ENCODE measurements at regions not wholly inside any gene's neighbourhood (a gene's known extent, or its start where the extent isn't known, plus 50 kb on each side); places are given as distances from the start of the nearest gene placed in this dataset.

DNA sequence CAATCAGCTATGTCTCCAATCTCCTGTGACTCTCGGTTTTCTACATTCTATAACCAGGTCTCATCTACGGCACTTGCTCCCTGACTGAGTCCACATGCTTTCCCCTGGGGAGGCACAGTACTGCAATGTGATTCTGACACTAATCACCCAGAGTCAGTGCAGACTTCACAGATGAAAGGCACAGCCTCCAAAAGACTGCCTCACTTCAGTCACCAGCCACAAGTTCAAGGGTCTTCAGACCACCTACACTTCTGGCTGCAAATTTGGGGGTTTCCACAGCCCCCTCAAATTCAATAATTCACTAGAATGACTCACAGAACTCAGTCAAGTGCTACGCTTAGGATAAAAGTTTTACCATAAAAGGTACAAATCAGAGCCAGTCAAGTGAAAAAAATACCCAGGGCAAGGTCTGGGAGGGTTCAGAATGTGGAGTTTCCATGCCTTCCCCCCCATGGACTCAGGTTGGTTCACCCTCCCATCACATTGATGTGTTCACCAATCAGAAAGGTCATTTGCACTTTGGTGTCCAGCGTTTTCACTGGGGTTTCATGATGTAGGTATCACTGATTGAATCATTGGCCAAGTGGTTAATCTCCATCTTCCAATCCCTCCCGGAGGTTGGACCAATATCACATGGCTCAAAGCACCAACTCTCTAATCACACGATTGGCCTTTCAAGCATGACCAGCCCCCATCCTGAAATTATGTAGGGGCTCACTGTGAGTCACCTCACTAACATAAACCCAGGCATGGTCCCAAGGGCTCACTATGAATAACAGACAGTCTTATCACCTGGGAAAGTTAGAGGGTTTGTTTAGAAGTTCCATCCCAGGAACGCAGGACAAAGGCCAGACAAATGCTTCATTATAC is 182.9 kb upstream of the CAMK1G start:
- no peak for ATAC-seq
- no peak for DNase-seq (ENCODE audit: missing footprints)
- intact Hi-C loops (cut with DNase I): no loop called here

DNA sequence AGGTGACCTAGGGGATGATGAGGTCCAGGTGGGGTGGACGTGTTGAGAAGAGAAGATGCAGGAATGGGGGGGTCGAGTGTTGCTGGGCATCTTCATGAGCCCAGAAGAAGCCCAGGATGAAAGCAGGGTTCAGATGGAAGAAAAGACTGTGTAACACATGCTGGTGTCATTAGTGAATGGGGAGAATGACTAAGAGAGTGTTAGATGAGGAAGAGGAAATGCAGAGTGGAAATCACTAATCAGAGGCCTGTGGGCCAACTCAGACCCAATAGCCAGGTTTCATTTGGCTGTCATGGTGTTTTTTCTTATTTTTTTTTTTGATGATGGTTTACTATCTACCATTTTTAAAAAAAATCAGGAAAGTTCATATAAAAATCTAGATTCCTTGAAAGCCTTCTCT is 180.8 kb upstream of the CAMK1G start:
- intact Hi-C loops (cut with DNase I): no loop called here
- ATAC-seq: no peak
- DNase-seq (ENCODE audit: missing footprints): no peak

- intact Hi-C loops (cut with DNase I): no loop called here
- ATAC-seq (no peak), DNase-seq (ENCODE audit: missing footprints) (no peak)
Observed at GRCh38 chr1:209403921-209404320, 179.6 kb upstream of the CAMK1G start.

- no peak for ATAC-seq
- intact Hi-C loops (cut with DNase I): no loop called here
- no peak for DNase-seq (ENCODE audit: missing footprints)
Observed at GRCh38 chr1:209404577-209404976, 178.9 kb upstream of the CAMK1G start.

DNA sequence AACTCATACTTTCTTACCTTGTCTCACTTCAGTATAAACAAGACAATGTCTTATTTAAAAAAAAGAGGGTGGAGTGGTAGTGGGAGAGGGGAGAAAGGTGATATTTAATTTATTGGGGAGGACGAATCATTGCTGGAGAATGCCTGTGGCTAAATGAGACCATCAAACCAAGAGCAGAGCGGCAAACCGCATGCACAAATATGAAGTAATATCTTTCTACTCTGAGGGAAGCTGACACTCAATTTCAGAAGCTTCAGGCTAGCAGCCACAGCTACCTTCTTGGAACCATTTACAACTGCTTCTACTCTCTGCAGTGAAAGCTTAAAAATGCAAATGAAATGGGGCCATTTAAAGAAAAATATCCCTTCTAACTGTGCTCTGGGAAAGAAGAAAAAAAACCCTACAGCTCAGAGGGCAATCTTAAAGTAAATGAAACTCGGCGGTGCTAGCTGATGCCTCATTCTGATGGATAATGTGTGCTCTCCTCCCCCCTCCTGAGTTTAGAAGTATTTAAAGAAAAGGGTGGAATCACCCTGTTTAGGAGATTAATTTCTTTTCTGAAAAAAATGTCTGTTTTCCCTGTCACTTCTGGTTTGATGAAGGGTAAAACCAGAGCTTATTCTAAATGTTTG is 178.2 kb upstream of the CAMK1G start:
- intact Hi-C loops (cut with DNase I): no loop called here
- ATAC-seq: no peak
- no peak for DNase-seq (ENCODE audit: missing footprints)

- DNase-seq (ENCODE audit: missing footprints): no peak
- ATAC-seq: no peak
- intact Hi-C loops (cut with DNase I): no loop called here
Observed at GRCh38 chr1:209406168-209406567, 177.3 kb upstream of the CAMK1G start.

DNA sequence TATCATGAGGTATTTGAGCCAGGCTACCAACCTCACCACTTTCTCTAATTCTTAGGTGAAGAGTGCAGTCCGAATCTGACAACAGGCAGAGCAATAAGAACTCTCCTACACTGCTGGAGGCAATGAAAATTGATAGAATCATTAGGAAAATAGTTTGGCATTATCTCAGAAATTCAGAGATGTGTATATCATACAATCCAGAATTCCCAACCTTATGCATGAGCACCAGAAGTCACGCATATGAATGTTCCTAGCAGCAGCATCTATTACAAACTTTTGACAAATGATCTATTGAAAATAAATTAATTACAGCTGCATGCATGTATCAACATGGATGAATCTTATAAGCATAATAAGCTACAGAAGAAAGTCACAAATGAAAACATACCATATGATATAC is 176.9 kb upstream of the CAMK1G start:
- intact Hi-C loops (cut with DNase I): no loop called here
- ATAC-seq (no peak), DNase-seq (ENCODE audit: missing footprints) (no peak)

GRCh38 chr1:209409780-209410179 is 173.7 kb upstream of the CAMK1G start:
- ATAC-seq (no peak), DNase-seq (ENCODE audit: missing footprints) (no peak)
- intact Hi-C loops (cut with DNase I): no loop called here

DNA sequence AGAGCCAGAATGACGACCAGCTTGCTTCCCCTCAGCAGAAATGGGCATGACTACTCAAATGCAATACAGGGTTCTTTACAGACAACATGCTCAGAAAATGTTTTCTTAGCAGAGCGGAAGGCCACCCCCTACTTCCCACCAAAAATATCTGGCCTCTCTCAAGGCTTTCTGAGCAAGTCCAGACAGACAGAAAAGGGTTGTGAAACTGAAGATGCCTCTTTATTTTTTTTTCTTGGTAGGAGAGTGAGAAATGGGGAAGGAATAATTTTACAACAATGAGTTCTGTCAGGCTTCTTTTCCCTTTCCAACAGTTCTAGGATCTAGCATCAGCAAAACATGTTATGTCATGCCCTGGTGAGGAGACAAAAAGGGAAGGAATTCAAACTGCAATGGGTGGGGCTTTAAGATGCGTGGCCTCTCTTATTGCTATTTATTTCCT is 172.0 kb upstream of the CAMK1G start:
- intact Hi-C loops (cut with DNase I): no loop called here
- DNase-seq (ENCODE audit: missing footprints) (no peak), ATAC-seq (peak; percentile 81)

- intact Hi-C loops (cut with DNase I): no loop called here
- ATAC-seq: no peak
- no peak for DNase-seq (ENCODE audit: missing footprints)
Observed at GRCh38 chr1:209412036-209412435, 171.5 kb upstream of the CAMK1G start.

DNA sequence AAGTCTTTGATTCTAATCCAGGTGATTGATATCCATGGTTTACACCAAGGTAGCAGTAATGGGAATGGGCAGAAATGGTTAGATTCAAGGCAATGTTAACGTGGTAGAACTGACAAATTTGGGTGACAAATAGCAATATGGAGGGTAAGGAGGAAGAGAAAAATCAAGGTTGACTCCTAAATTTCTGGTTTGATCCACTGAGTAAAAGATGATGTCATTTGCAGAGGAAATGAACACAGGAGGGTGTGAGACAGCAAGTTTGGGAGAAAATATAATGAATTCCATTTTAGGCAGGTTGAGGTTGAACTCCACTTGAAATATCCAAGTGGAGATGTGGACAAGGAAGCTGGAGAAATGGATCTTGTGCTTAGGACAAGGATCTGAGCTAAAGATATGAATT is 170.9 kb upstream of the CAMK1G start:
- ATAC-seq: no peak
- intact Hi-C loops (cut with DNase I): no loop called here

DNA sequence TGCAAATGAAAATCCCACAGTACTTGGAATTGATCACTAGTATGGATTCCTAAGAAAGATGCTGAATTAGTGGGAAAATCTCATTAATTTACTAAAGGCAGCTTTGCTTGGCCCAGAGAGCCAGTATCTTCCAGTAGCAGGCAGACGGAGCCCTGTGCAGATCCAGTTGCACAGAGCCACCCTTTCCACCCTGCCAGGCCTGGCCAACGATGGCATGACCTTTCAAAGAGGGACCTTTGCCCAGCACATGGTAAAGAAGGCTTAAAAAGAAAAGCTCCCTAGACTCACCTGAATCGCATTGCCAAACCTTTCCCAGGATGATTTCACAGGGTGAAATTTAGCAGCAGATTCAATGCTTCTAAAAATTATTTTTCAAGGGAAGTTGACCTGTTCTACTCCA is 170.5 kb upstream of the CAMK1G start:
- no peak for DNase-seq (ENCODE audit: missing footprints)

More for the DNA sequence above, 170.9 kb upstream of the CAMK1G start:
- no peak for DNase-seq (ENCODE audit: missing footprints)

DNA sequence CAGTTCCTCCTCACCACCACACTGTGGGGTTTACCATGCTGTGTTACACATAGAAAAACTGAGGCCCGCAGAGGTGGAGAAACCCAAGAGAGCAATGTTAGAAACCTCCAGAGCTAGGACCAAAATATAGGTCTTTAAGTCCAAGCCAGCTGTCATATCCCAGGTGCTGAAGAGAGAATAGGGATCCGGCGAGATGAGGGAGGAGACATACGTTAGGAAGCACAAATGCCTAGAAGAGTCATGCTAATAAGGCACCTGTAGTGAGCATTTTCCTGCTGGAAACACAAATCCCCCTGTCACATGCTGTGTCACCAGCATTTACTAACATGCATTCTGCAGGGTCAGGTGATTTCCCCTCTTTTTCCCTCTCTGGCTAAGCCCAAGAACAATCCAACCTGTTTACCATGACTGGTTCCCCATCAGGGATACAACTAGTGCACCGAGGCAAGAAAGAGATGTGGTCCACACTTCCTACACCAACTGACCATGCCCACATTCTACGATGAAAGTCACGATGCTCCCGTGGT is 168.6 kb upstream of the CAMK1G start:
- no peak for DNase-seq (ENCODE audit: missing footprints)
- intact Hi-C loops (cut with DNase I): no loop called here
- no peak for ATAC-seq

More for the DNA sequence above, 170.5 kb upstream of the CAMK1G start:
- ATAC-seq: no peak
- intact Hi-C loops (cut with DNase I): no loop called here

- ATAC-seq (no peak), DNase-seq (ENCODE audit: missing footprints) (no peak)
- intact Hi-C loops (cut with DNase I): no loop called here
Observed at GRCh38 chr1:209416039-209416438, 167.5 kb upstream of the CAMK1G start.

- no peak for DNase-seq (ENCODE audit: missing footprints)
- ATAC-seq: no peak
- intact Hi-C loops (cut with DNase I): no loop called here
Observed at GRCh38 chr1:209416716-209417115, 166.8 kb upstream of the CAMK1G start.

- DNase-seq (ENCODE audit: missing footprints): no peak
- intact Hi-C loops (cut with DNase I): no loop called here
- no peak for ATAC-seq
Observed at GRCh38 chr1:209417761-209418160, 165.8 kb upstream of the CAMK1G start.

GRCh38 chr1:209420276-209420675 is 163.2 kb upstream of the CAMK1G start:
- intact Hi-C loops (cut with DNase I): no loop called here
- no peak for ATAC-seq
- no peak for DNase-seq (ENCODE audit: missing footprints)

DNA sequence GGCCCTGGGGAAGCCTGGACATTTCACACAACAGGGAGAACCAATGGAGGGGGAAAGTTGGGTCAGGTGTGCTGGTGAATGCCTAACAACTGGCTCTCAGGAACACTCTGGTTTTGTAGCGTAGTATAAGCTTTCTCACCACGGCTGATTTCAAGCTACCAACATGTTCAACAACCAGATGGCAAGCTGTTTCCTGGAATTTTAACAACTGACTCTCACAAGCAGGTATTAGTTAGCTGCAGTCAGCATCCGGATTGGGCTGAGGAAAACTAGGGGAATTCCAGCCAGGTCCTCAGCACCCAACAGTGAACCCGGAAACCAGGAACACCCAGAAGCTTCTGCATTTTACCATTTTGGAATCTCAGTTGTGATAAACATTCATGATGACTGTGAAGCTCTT is 162.3 kb upstream of the CAMK1G start:
- ATAC-seq: no peak
- intact Hi-C loops (cut with DNase I): no loop called here
- DNase-seq (ENCODE audit: missing footprints): no peak

- intact Hi-C loops (cut with DNase I): no loop called here
Observed at GRCh38 chr1:209421978-209422680, 161.4 kb upstream of the CAMK1G start.

GRCh38 chr1:209425959-209426358 is 157.6 kb upstream of the CAMK1G start:
- DNase-seq (ENCODE audit: missing footprints): no peak
- intact Hi-C loops (cut with DNase I): no loop called here
- no peak for ATAC-seq

More at GRCh38 chr1:209421978-209422680, 161.4 kb upstream of the CAMK1G start:
- no peak for DNase-seq (ENCODE audit: missing footprints)
- peak; percentile 79 for ATAC-seq
